ENCODE measurements at regions not wholly inside any gene's neighbourhood (a gene's known extent, or its start where the extent isn't known, plus 50 kb on each side); places are given as distances from the start of the nearest gene placed in this dataset.
"Not testable (repeated sequence)": the region's sequence is repeated elsewhere in the genome, so short reads cannot be mapped to it uniquely, and the experiment has no call there.

DNA sequence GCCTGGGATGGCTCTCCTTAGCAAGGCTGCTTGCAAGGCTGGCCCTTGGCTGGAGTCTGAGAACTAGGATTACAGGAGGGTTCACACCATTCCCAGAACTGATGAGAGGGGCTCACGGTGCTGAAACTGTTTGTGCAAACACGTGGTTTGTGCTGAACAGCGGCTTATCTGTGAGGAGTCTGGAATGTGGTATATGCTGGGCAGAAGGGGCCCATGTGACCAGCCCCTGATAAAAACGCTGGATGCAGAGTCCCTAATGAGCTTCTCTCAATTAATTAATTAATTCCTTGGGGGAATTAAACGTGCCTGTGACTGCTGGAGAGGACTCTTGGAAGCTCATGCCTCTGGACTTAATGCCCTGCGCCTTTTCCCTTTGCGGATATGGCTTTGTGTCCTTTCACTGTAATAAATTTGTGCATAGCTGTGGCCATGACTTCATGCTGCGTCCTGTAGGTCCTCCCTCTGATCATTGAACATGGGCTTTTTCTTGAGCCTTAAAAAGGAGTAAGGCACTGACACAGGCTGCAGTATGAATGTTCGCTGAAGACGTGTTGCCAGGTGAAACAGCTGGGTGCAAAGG, 109.7 kb downstream of the CDRT15L2 start:
- not testable (repeated sequence) for TF ChIP-seq POLR2A, POLR2AphosphoS5 (IDR thresholded peaks at IDR 0.05)
- TF ChIP-seq, protein P1, sequence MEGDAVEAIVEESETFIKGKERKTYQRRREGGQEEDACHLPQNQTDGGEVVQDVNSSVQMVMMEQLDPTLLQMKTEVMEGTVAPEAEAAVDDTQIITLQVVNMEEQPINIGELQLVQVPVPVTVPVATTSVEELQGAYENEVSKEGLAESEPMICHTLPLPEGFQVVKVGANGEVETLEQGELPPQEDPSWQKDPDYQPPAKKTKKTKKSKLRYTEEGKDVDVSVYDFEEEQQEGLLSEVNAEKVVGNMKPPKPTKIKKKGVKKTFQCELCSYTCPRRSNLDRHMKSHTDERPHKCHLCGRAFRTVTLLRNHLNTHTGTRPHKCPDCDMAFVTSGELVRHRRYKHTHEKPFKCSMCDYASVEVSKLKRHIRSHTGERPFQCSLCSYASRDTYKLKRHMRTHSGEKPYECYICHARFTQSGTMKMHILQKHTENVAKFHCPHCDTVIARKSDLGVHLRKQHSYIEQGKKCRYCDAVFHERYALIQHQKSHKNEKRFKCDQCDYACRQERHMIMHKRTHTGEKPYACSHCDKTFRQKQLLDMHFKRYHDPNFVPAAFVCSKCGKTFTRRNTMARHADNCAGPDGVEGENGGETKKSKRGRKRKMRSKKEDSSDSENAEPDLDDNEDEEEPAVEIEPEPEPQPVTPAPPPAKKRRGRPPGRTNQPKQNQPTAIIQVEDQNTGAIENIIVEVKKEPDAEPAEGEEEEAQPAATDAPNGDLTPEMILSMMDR (IDR thresholded peaks at IDR 0.05): not testable (repeated sequence)
